IPS DF 4.7 (cell line): ENCODE measurements at regions not wholly inside any gene's neighbourhood (a gene's known extent, or its start where the extent isn't known, plus 50 kb on each side); places are given as distances from the start of the nearest gene placed in this dataset.

Experiments used
- DNase-seq: peaks from one replicate; pipeline ENCODE4 v3.0.0-alpha.2; 2013; ENCODE audit warnings: low spot score; ENCODE audit errors: extremely low read depth

DNA sequence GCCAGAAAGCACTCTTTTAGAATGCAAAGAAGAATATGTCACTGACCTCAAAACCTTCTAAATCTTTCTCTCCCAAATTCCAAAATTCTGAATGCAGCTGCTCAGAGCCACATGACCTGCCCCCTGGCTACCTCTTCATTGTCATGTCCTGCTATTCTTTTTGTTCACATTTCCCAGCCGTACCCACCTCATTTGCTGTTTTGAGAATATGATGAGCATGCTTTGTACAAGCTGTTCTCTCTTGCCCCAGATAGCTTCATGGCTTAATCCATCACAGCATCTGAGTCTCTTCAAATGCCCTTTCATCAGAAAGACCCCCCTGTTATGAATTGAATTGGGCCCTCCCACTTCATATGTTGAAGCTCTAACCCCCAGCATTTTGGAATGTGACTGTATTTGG lies 214.3 kb downstream of the KCNS3 start:
- no peak for DNase-seq

GRCh38 chr2:18085593-18085992 lies 207.1 kb downstream of the KCNS3 start:
- no peak for DNase-seq

DNA sequence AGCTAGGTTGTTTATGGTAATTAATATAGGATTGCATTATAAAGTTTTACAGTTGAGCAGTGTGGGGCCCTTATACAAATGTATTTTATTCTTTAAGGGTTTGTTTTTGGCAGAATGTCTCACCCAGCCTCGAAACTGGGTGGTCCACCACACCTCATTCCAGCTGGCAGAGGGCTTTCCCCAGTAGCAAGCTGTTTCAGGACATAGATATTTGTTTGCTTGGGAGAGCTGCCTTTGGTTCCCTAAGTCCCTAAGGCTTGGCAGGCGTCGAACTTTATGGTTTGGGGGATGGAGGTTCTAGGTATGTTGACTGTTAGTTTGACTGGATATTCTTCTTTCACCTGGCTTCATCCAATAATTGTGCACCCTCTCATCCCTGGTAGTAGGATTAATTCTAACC lies 205.9 kb downstream of the KCNS3 start:
- DNase-seq, result no peak

DNA sequence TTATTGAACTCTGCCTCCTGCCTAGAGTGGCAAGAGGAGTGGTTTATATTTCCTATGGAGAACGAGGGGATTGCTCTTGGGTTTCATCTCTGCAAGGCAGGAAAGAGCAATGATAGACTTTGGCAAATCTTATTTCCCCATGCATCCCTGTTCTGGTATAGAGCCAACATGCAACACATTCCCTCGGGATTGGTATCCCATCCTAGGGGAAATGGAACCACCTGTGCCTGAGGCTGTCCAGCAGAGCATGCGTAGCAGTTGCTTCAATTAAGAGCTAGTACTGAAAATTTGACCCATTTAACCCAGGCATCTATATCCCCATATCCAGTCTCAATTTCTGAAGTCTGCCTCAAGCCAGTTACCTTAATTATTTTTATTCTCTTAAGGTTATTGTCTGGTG lies 205.3 kb downstream of the KCNS3 start:
- no peak for DNase-seq

DNA sequence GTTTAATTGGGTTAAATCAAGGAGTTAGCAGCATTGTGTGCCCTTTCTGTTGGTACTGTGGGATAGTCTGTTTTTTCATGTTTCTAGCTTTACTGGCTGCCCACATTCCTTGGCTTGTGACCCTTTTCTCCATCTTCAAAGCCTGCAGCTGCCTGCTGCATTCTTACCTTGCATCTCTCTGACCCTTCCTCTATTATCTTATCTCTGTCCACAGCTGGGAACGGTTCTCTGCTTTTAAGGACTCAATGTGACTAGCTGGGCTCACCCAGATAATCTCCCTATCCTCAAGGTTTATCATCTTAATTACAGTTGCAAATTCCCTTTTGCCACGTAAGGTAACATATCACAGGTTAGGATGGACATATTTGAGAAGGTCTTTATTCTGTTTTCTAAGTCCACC lies 199.7 kb downstream of the KCNS3 start:
- no peak for DNase-seq

- no peak for DNase-seq
Observed at GRCh38 chr2:18077704-18078103, 199.2 kb downstream of the KCNS3 start.

GRCh38 chr2:18077231-18077630 lies 198.8 kb downstream of the KCNS3 start:
- DNase-seq, result no peak

DNA sequence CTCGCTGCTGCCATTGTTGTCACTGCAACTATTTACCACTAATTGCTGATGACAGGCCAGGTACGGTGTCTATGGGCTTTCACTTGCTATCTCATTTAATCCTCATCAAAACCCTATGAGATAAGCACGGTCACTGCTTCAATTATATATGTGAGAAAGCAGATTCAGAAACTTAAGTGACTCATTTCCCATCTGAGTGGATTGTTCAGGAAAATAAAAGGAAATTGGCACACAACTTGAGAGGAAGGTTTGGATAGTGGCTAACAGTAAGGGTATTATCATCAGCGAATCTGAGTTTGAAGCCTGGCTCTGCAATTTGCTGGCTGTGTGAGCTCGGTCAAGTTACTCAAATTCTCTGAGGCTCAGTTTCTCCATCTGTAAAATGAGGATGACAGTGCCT lies 196.0 kb downstream of the KCNS3 start:
- DNase-seq, result no peak

DNA sequence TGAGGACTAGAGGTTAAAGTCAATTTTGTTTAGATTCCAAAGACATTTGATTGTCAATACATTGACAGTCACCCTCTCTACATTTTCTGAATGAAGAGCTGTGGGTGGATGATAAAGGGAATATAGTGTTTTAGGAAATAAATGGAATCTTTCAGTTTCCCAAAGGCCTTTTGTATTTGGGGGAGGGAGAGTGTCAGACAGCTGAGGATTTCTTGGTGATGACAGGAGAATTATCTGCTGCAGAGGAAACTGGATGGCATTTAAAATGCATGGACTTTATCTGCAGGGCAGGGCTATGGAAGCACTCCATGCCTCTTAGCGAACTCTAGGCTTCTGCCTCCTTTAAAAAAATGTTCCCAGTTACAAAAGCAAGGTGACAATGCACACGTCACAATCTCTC lies 195.1 kb downstream of the KCNS3 start:
- no peak for DNase-seq

GRCh38 chr2:18067588-18068384 lies 189.3 kb downstream of the KCNS3 start:
- no peak for DNase-seq

- no peak for DNase-seq
Observed at GRCh38 chr2:18066894-18067293, 188.4 kb downstream of the KCNS3 start.

DNA sequence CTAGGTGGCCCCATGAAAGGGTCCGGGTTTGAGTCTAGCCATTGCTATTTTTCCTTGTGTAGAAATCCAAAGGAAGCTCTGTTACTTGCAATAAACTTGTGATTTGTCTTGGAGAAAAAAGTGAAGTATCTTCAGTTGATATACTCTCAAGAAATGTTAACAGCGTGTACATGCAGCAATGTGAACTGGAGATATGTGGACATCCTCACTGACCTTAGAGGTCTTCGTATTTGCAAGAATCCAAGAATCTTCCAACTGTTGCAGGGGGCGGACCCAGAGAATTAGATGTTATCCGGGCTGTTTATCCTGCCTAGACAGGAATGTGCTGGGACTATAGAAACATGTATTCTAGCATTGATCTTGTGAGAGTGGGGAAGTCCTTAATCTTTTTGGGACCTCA lies 187.6 kb downstream of the KCNS3 start:
- DNase-seq, result no peak

DNA sequence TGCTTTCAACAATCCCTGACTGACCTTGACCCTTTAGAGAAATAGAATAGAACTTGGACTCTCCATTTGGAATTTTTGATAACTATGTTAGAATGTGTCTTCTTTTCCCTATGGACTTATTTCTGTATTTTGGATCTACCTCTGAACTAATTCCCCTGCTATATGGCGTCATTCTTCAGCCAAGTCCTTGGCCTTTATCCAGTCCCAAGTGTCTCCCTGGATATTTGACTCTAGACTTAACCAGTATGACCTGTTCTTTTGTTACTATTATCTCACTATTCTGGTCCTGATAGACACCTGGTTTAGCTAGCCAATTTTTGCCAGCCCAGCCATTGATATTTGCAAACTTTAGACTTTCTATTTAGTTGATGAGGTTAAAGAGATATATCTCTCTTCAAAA lies 186.8 kb downstream of the KCNS3 start:
- DNase-seq, result no peak

DNA sequence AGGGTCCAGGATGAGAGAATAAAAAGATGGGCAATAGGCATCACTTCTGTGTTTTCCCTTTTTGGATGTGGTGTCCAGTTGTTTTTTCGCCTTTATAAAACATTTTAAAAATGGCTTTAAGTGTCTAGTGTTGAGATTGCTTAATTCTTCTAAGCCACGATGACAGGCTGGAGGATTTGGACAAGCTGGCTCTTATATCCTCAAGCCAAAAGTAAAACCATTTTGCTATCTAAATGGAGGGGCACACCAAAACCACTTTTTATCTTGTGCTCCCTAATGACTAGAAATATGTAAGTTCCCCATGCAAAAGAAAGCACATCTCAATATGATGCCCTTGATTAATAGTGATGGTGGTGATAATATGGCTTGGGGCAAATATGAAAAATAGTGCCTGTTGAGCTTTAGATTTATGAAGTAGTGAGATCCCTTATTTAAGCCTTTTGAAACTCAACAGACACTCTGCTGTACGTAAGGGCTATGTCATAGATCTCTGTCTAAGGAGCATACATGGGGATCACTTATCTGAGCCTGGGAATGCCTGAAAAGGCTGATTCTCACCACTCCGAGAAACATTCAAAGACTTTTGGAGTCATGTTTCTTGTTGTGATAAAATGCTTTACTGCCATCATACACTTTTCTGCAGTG lies 185.5 kb downstream of the KCNS3 start:
- DNase-seq, result no peak

- DNase-seq, result no peak
Observed at GRCh38 chr2:18062892-18063291, 184.4 kb downstream of the KCNS3 start.

GRCh38 chr2:18061717-18062116 lies 183.2 kb downstream of the KCNS3 start:
- no peak for DNase-seq

GRCh38 chr2:18057657-18058056 lies 179.2 kb downstream of the KCNS3 start:
- no peak for DNase-seq

GRCh38 chr2:18055290-18055689 lies 176.8 kb downstream of the KCNS3 start:
- DNase-seq, result no peak

DNA sequence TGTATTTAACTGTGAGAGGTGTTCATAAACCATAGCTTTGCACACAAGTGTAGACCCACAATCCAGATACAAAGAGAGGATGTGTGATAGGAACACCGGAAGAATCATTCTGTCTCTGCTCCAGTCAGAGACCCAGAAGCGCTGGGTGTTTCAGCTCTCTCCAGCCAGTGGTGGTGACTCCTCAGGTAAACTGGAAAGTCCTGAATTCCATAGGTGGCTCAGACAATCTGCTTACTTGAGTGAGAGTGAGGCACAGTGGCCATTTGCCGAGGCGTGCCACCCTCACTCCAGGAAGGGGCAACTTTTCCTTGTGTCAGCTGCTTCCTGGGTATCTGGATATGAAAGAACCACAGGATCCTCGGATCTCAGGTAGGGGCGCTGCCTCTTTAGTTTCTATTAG lies 171.5 kb downstream of the KCNS3 start:
- no peak for DNase-seq

GRCh38 chr2:18049325-18049724 lies 170.9 kb downstream of the KCNS3 start:
- DNase-seq, result no peak

- no peak for DNase-seq
Observed at GRCh38 chr2:18047896-18048657, 169.6 kb downstream of the KCNS3 start.

- DNase-seq, result no peak
Observed at GRCh38 chr2:18047213-18047611, 168.7 kb downstream of the KCNS3 start.
